ENCODE measurements at regions not wholly inside any gene's neighbourhood (a gene's known extent, or its start where the extent isn't known, plus 50 kb on each side); places are given as distances from the start of the nearest gene placed in this dataset.

- Histone ChIP-seq H3K36me3 (ENCODE audit: control insufficient read depth in 2 of 3, insufficient read depth in 3 of 3, low read length in 3 of 3) (no peaks in the 10 kb centered on the region), H3K9me3 (ENCODE audit: control insufficient read depth in 2 of 3, low read length in 3 of 3) (no peaks in the 10 kb centered on the region), H3K27me3 (ENCODE audit: control insufficient read depth in 2 of 2, insufficient read depth in 2 of 2, low read length in 2 of 2) (no peaks in the 10 kb centered on the region), H3K4me3 (ENCODE audit: low read length) (no peak overlapping the region), H3K4me1 (ENCODE audit: control insufficient read depth in 2 of 2, insufficient read depth in 2 of 2, low read length in 2 of 2) (no peaks in the 10 kb centered on the region), H3K27ac (ENCODE audit: low read depth, low read length) (no peak overlapping the region)
- intact Hi-C loops (cut with micrococcal nuclease): no loop called here
- DNase-seq (no peak), ATAC-seq (no peak)
- H3K4me3 Mint-ChIP-seq: no peak overlapping the region
- H3K4me1 Mint-ChIP-seq: peaks cover 0 to 5% (median 0%) of the 10 kb centered on the region in 7 donors
- CTCF ChIA-PET: no interaction called here
- H3K27me3 Mint-ChIP-seq: peaks cover 0 to 38% (median 0%) of the 10 kb centered on the region in 5 donors
- H3K9me3 Mint-ChIP-seq: no peaks in the 10 kb centered on the region
- H3K36me3 Mint-ChIP-seq: no peaks in the 10 kb centered on the region
- POLR2A ChIA-PET: interaction anchor here (0.9 kb wide), 1 partner anchor 213 kb away, joined by 3 read pairs; the partner anchor contains the start of gene ZBTB18
- no peak overlapping the region for H3K27ac Mint-ChIP-seq
These were observed 187.5 kb downstream of the ADSS2 start for GRCh38 chr1:244264163-244264562.

DNA sequence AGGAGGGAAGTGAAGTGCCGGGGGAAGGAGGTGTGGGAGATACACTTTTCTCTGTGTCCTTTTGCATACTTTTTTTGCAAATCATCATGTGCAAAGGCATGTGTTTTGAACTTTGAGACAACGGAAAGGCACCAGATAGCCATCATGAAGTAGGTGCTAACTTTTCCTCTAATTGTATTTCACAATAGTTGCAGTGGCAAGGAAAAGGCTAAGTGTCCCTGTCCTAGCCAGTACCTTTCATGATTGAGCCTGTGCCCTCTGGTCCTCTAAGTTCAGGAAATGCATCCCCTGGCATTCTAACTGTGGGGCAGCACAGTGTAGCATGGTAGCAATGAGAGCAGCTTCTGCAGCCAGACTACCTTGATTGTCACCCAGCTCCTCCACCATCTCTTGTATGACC lies 186.2 kb downstream of the ADSS2 start:
- Histone ChIP-seq H3K27me3 (ENCODE audit: control insufficient read depth in 2 of 2, insufficient read depth in 2 of 2, low read length in 2 of 2) (no peaks in the 10 kb centered on the region), H3K4me3 (ENCODE audit: low read length) (no peak overlapping the region), H3K27ac (ENCODE audit: low read depth, low read length) (no peak overlapping the region), H3K4me1 (ENCODE audit: control insufficient read depth in 2 of 2, insufficient read depth in 2 of 2, low read length in 2 of 2) (no peaks in the 10 kb centered on the region), H3K36me3 (ENCODE audit: control insufficient read depth in 2 of 3, insufficient read depth in 3 of 3, low read length in 3 of 3) (no peaks in the 10 kb centered on the region), H3K9me3 (ENCODE audit: control insufficient read depth in 2 of 3, low read length in 3 of 3) (peaks cover 0 to 2% (median 0%) of the 10 kb centered on the region in 3 experiments)
- no peak for DNase-seq
- peaks cover 0 to 38% (median 0%) of the 10 kb centered on the region in 5 donors for H3K27me3 Mint-ChIP-seq
- H3K9me3 Mint-ChIP-seq: peaks cover 0 to 4% (median 2%) of the 10 kb centered on the region in 11 donors
- ChIA-PET POLR2A (no interaction called here), CTCF (no interaction called here)
- intact Hi-C loops (cut with micrococcal nuclease): no loop called here
- ATAC-seq: no peak
- no peak overlapping the region for H3K27ac Mint-ChIP-seq
- peaks cover 0 to 5% (median 0%) of the 10 kb centered on the region in 7 donors for H3K4me1 Mint-ChIP-seq
- H3K4me3 Mint-ChIP-seq: no peak overlapping the region
- H3K36me3 Mint-ChIP-seq: no peaks in the 10 kb centered on the region

GRCh38 chr1:244269169-244269568 lies 182.5 kb downstream of the ADSS2 start:
- H3K4me3 Mint-ChIP-seq: no peak overlapping the region
- no peak overlapping the region for H3K27ac Mint-ChIP-seq

DNA sequence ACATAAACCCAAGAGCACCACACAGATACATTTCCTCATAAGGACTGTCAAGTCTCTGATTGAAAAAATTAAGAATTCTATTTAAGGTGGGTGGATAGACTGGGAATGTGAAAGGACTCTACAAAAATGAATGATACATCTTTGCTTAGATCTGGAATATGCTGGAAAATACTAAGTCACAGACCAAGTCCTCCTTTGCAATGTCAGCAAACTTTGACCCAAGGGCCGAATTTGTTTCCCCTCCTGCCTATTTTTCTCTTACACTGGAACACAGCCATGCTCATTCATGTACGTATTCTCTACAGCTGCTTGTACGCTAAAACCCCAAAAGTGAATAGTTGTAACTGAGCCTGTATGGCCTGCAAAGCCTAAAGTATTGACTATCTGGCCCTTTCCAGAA lies 180.7 kb downstream of the ADSS2 start:
- no peak overlapping the region for H3K4me3 Mint-ChIP-seq
- no peak overlapping the region for H3K4me3 ChIP-seq (ENCODE audit: low read length)
- ChIA-PET CTCF (interaction anchor here (3.4 kb wide), 1 partner anchor 928 kb away, joined by 26 read pairs; no protein-coding TSS in a partner anchor), POLR2A (no interaction called here)
- peak overlapping the region in 7 of 9 donors; percentile 14 to 69 (median 37) for H3K27ac Mint-ChIP-seq
- intact Hi-C loops (cut with micrococcal nuclease): loop anchor here (5.0 to 10.0 kb wide), 6 partner anchors 419 to 1804 kb away; partner anchors contain the start of gene AKT3 (in 1 of the 2)
- H3K36me3 Mint-ChIP-seq: no peaks in the 10 kb centered on the region
- peaks cover 0 to 10% (median 6%) of the 10 kb centered on the region in 11 donors for H3K9me3 Mint-ChIP-seq
- no peak overlapping the region for H3K27ac ChIP-seq (ENCODE audit: low read depth, low read length)
- ATAC-seq (no peak), DNase-seq (no peak)
- H3K36me3 ChIP-seq (ENCODE audit: control insufficient read depth in 2 of 3, insufficient read depth in 3 of 3, low read length in 3 of 3): no peaks in the 10 kb centered on the region
- peaks cover 4 to 17% (median 12%) of the 10 kb centered on the region in 7 donors for H3K4me1 Mint-ChIP-seq
- H3K27me3 Mint-ChIP-seq: no peaks in the 10 kb centered on the region
- no peaks in the 10 kb centered on the region for H3K4me1 ChIP-seq (ENCODE audit: control insufficient read depth in 2 of 2, insufficient read depth in 2 of 2, low read length in 2 of 2)
- H3K27me3 ChIP-seq (ENCODE audit: control insufficient read depth in 2 of 2, insufficient read depth in 2 of 2, low read length in 2 of 2): no peaks in the 10 kb centered on the region
- peaks cover 0 to 4% (median 0%) of the 10 kb centered on the region in 3 experiments for H3K9me3 ChIP-seq (ENCODE audit: control insufficient read depth in 2 of 3, low read length in 3 of 3)

More at GRCh38 chr1:244269169-244269568, 182.5 kb downstream of the ADSS2 start:
- CTCF ChIA-PET: interaction anchor here (1.7 kb wide), 1 partner anchor 926 kb away, joined by 7 read pairs; no protein-coding TSS in a partner anchor
- H3K27ac ChIP-seq (ENCODE audit: low read depth, low read length): no peak overlapping the region
- intact Hi-C loops (cut with micrococcal nuclease): no loop called here
- DNase-seq: no peak
- POLR2A ChIA-PET: no interaction called here
- no peak overlapping the region for H3K4me3 ChIP-seq (ENCODE audit: low read length)
- no peaks in the 10 kb centered on the region for H3K4me1 ChIP-seq (ENCODE audit: control insufficient read depth in 2 of 2, insufficient read depth in 2 of 2, low read length in 2 of 2)
- H3K9me3 ChIP-seq (ENCODE audit: control insufficient read depth in 2 of 3, low read length in 3 of 3): peaks cover 0 to 4% (median 0%) of the 10 kb centered on the region in 3 experiments
- ATAC-seq: no peak
- H3K36me3 ChIP-seq (ENCODE audit: control insufficient read depth in 2 of 3, insufficient read depth in 3 of 3, low read length in 3 of 3): no peaks in the 10 kb centered on the region
- Mint-ChIP-seq H3K9me3 (peaks cover 0 to 10% (median 6%) of the 10 kb centered on the region in 11 donors), H3K36me3 (no peaks in the 10 kb centered on the region), H3K4me1 (peaks cover 4 to 17% (median 12%) of the 10 kb centered on the region in 7 donors), H3K27me3 (peaks cover 0 to 12% (median 0%) of the 10 kb centered on the region in 5 donors)
- H3K27me3 ChIP-seq (ENCODE audit: control insufficient read depth in 2 of 2, insufficient read depth in 2 of 2, low read length in 2 of 2): no peaks in the 10 kb centered on the region

DNA sequence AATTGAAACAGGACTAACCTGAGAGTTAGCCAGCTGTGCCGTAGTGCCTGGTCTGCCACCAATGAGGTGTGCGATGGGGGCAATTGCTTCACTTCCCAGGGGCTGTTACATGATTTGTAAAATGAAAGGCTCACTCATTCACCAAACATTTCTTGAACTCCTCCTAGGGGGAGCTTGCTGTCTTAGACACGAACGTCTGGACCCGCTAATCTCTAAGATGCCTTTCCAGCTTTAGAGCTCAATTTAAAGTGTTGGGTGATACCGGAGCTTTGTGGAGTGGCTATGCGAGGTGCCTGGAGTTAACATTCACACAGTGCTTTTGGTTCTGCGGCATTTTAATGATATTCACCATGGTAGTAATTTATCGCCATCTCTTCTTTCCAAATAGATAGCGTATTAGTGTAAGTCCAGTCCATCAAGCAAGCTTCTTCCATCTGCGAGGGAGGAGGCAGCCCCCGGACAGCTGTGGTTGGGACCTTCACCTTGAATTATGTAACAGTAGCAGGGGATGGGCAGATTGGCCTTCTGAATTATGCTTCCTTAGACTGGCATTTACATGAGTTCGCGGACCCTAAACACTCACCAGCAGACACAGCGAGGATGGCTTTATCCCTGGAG lies 179.9 kb downstream of the ADSS2 start:
- Histone ChIP-seq H3K9me3 (ENCODE audit: control insufficient read depth in 2 of 3, low read length in 3 of 3) (peaks cover 0 to 4% (median 0%) of the 10 kb centered on the region in 3 experiments), H3K4me1 (ENCODE audit: control insufficient read depth in 2 of 2, insufficient read depth in 2 of 2, low read length in 2 of 2) (no peaks in the 10 kb centered on the region), H3K27ac (ENCODE audit: low read depth, low read length) (no peak overlapping the region), H3K4me3 (ENCODE audit: low read length) (no peak overlapping the region), H3K36me3 (ENCODE audit: control insufficient read depth in 2 of 3, insufficient read depth in 3 of 3, low read length in 3 of 3) (no peaks in the 10 kb centered on the region), H3K27me3 (ENCODE audit: control insufficient read depth in 2 of 2, insufficient read depth in 2 of 2, low read length in 2 of 2) (no peaks in the 10 kb centered on the region)
- Mint-ChIP-seq H3K4me1 (peaks cover 4 to 17% (median 12%) of the 10 kb centered on the region in 7 donors), H3K36me3 (no peaks in the 10 kb centered on the region), H3K27me3 (no peaks in the 10 kb centered on the region), H3K9me3 (peaks cover 0 to 10% (median 6%) of the 10 kb centered on the region in 11 donors), H3K4me3 (peak overlapping the region in 1 of 10 donors; percentile 39), H3K27ac (peak overlapping the region in 6 of 9 donors; percentile 15 to 65 (median 32))
- intact Hi-C loops (cut with micrococcal nuclease): loop anchor here (5.0 to 10.0 kb wide), 6 partner anchors 419 to 1804 kb away; partner anchors contain the start of gene AKT3 (in 1 of the 2)
- POLR2A ChIA-PET: no interaction called here
- CTCF ChIA-PET: interaction anchor here (0.6 to 3.4 kb wide), 4 partner anchors 27 to 929 kb away, joined by 3 to 26 read pairs (median 4); no protein-coding TSS in a partner anchor
- no peak for ATAC-seq
- no peak for DNase-seq

DNA sequence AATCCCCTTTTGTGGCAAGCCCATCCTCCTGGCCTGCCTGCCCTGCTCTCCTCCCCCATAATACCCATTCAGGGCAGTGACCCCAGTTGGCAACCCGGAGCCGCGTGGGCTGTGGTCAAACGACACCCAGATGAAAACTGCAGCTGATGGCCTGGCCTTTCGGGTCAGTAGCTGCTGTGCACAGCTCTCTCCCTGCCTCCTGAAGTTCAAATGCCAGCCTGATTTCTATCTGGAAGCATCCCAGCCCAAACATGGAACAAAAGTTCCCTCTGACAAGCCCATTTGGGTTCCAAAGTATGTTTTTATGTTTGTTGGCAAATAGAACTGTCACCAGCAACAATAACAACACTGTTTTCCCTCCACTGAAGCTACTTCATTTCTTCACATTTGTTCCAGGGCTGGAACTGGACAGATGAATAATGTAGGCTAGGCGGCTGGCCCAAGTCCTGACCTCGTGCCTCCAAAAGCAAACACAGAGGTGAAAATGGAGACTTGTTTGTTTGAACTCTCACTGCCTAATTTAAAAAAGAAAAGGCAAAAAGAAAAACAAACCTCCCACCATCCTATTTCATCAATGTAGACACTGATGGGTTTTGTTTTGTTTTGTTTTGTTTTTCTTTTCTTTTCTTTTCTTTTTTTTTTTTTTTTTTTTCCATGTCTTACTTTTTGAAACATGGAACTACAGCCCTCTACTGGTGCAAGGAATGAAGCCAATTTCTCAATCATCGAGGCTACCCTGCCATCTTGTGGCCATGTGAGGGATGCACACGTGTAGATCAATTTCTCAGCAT lies 179.0 kb downstream of the ADSS2 start:
- Histone ChIP-seq H3K4me3 (ENCODE audit: low read length) (no peak overlapping the region), H3K27me3 (ENCODE audit: control insufficient read depth in 2 of 2, insufficient read depth in 2 of 2, low read length in 2 of 2) (no peaks in the 10 kb centered on the region), H3K27ac (ENCODE audit: low read depth, low read length) (no peak overlapping the region), H3K9me3 (ENCODE audit: control insufficient read depth in 2 of 3, low read length in 3 of 3) (peaks cover 0 to 4% (median 0%) of the 10 kb centered on the region in 3 experiments), H3K4me1 (ENCODE audit: control insufficient read depth in 2 of 2, insufficient read depth in 2 of 2, low read length in 2 of 2) (no peaks in the 10 kb centered on the region), H3K36me3 (ENCODE audit: control insufficient read depth in 2 of 3, insufficient read depth in 3 of 3, low read length in 3 of 3) (no peaks in the 10 kb centered on the region)
- H3K4me1 Mint-ChIP-seq: peaks cover 3 to 17% (median 12%) of the 10 kb centered on the region in 7 donors
- no peaks in the 10 kb centered on the region for H3K36me3 Mint-ChIP-seq
- H3K27me3 Mint-ChIP-seq: peaks cover 0 to 1% (median 0%) of the 10 kb centered on the region in 5 donors
- H3K27ac Mint-ChIP-seq: peak overlapping the region in 3 of 9 donors; percentile 0 to 45 (median 37)
- POLR2A ChIA-PET: interaction anchor here (0.9 kb wide), 1 partner anchor 225 kb away, joined by 3 read pairs; no protein-coding TSS in a partner anchor
- H3K9me3 Mint-ChIP-seq: peaks cover 0 to 10% (median 6%) of the 10 kb centered on the region in 11 donors
- H3K4me3 Mint-ChIP-seq: no peak overlapping the region
- CTCF ChIA-PET: interaction anchor here (0.5 to 3.4 kb wide), 6 partner anchors 17 to 994 kb away, joined by 3 to 26 read pairs (median 3); no protein-coding TSS in a partner anchor
- peak; percentile 42 to 80 (median 73) for DNase-seq
- intact Hi-C loops (cut with micrococcal nuclease): loop anchor here (1.0 to 10.0 kb wide), 15 partner anchors 27 to 1805 kb away; partner anchors contain the start of gene AKT3 (in 2 of the 2)
- peak; percentile 98 for ATAC-seq
